T-cell (primary cell): ENCODE measurements at regions not wholly inside any gene's neighbourhood (a gene's known extent, or its start where the extent isn't known, plus 50 kb on each side); places are given as distances from the start of the nearest gene placed in this dataset.

ENCODE experiments used
- ATAC-seq, 4 experiments: fragments of 200-7000 bp in 3 of 4; fragments of 150-1000 bp in 1 of 4; cut with Tn5 transposase; replicated peaks in 1 of 4; 1 replicate in 3 of 4; 2 replicates in 1 of 4; pipeline ENCODE4 v1.10.0; 2021; ENCODE audit warnings: moderate library complexity in 3 of 4, mild to moderate bottlenecking in 2 of 4, moderate number of reproducible peaks in 1 of 4
- CTCF ChIA-PET, 2 donors: fragments of 300-600 bp; sonication (Branson Sonifier 250); formaldehyde crosslinking; loops; one replicate each; lab custom pipeline; 2022; ENCODE audit warnings: antibody characterized with exemption in 2 of 2; lab: Charles Lee
- POLR2A ChIA-PET, 2 donors: fragments of 300-600 bp; sonication (Branson Sonifier 250); formaldehyde crosslinking; loops; one replicate each; lab custom pipeline; 2022; ENCODE audit warnings: antibody characterized with exemption in 2 of 2; lab: Charles Lee
- DNase-seq, 35 experiments: peaks; one replicate each; pipeline versions ENCODE4 v3.0.0 to v3.0.0-alpha.2; 2013 to 2023
- H3K27ac ChIP-seq: one replicate; pipeline ENCODE4 v1.5.1; 2013; ENCODE audit warnings: low read length
- H3K27me3 ChIP-seq, 2 experiments: replicated peaks in 1 of 2; 1 replicate in 1 of 2; 2 replicates in 1 of 2; pipeline versions ENCODE4 v1.6.1 to v1.7.0; 2013; ENCODE audit warnings: low read length in 1 of 2, mixed read lengths in 1 of 2; ENCODE audit not compliant: control insufficient read depth in 2 of 2, insufficient read depth in 2 of 2; ENCODE audit errors: extremely low read depth in 1 of 2
- H3K36me3 ChIP-seq, 2 donors: 1 replicate in 1 of 2; 2 replicates in 1 of 2; pipeline versions ENCODE4 v1.6.1 to v1.7.0; 2013; ENCODE audit warnings: low read length in 1 of 2; ENCODE audit not compliant: control insufficient read depth in 2 of 2, insufficient read depth in 1 of 2; ENCODE audit errors: extremely low read depth in 1 of 2
- H3K4me1 ChIP-seq, 2 experiments: 1 replicate in 1 of 2; 2 replicates in 1 of 2; pipeline versions ENCODE4 v1.6.1 to v1.7.0; 2013; ENCODE audit warnings: low read length in 2 of 2, mixed read lengths in 1 of 2; ENCODE audit not compliant: insufficient read depth in 2 of 2, control insufficient read depth in 1 of 2; ENCODE audit errors: extremely low read depth in 1 of 2
- H3K4me3 ChIP-seq, 2 donors: 1 replicate in 1 of 2; 2 replicates in 1 of 2; pipeline versions ENCODE4 v1.5.1 to v1.7.0; 2013; ENCODE audit warnings: mild to moderate bottlenecking in 2 of 2, low read length in 1 of 2, moderate library complexity in 1 of 2; ENCODE audit not compliant: control insufficient read depth in 1 of 2; ENCODE audit errors: extremely low read depth in 1 of 2
- H3K9me3 ChIP-seq: 2 replicates; pipeline ENCODE4 v1.7.0; 2013
- H3K27ac Mint-ChIP-seq, 2 donors: one replicate each; pipeline ENCODE4 v1.8.0; 2020 to 2021; ENCODE audit warnings: mild to moderate bottlenecking in 2 of 2, mixed read lengths in 2 of 2
- H3K27me3 Mint-ChIP-seq, 2 donors: one replicate each; pipeline ENCODE4 v1.8.0; 2021 to 2022; ENCODE audit warnings: mixed read lengths in 2 of 2
- H3K36me3 Mint-ChIP-seq: one replicate; pipeline ENCODE4 v1.8.0; 2021; ENCODE audit warnings: mixed read lengths
- H3K4me1 Mint-ChIP-seq, 3 donors: one replicate each; pipeline ENCODE4 v1.8.0; 2020 to 2022; ENCODE audit warnings: mixed read lengths in 3 of 3, mild to moderate bottlenecking in 1 of 3
- H3K4me3 Mint-ChIP-seq, 3 donors: one replicate each; pipeline ENCODE4 v1.8.0; 2020 to 2022; ENCODE audit warnings: mild to moderate bottlenecking in 3 of 3, mixed read lengths in 3 of 3, moderate library complexity in 3 of 3
- H3K9me3 Mint-ChIP-seq, 3 donors: one replicate each; pipeline ENCODE4 v1.8.0; 2020 to 2022; ENCODE audit warnings: mixed read lengths in 3 of 3
- WGBS: methylation state at CpG from one replicate; pipeline ENCODE4 v1.1.5; 2013; ENCODE audit warnings: missing lambda C conversion rate; ENCODE audit not compliant: insufficient coverage; 5-methylcytosine and 5-hydroxymethylcytosine counted together

DNA sequence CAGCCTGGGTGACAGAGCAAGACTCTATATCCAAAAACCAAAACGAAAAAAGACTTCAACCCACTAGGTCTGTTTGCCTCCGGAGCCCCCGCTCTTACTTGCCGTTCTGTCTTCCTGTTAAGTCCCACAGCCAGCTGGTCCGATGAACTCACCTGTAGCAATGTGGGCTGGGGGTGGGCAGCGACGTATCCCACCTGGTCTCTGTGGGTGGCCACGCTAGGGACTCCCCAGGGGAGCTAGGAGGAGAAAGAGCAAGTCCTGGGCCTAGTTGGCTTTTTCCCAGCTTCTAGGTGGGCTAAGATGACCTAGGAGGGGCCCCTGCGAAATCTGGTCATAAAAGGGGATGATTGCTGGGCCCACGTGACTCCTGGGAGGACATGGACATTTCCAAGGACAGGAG lies 166.0 kb upstream of the KCNG1 start:
- Mint-ChIP-seq H3K27me3 (peaks cover 24 to 26% of the 10 kb centered on the region in 2 donors), H3K4me3 (no peak overlapping the region), H3K4me1 (no peaks in the 10 kb centered on the region), H3K9me3 (no peaks in the 10 kb centered on the region), H3K36me3 (no peaks in the 10 kb centered on the region), H3K27ac (no peak overlapping the region)
- Histone ChIP-seq H3K4me3 (no peak overlapping the region), H3K27ac (no peak overlapping the region), H3K27me3 (peaks cover 0 to 27% of the 10 kb centered on the region in 2 experiments), H3K9me3 (no peaks in the 10 kb centered on the region), H3K4me1 (no peaks in the 10 kb centered on the region), H3K36me3 (no peaks in the 10 kb centered on the region)
- ChIA-PET POLR2A (no interaction called here), CTCF (no interaction called here)
- WGBS: 97% methylated on average over 7 of the region's 10 CpGs
- no peak for DNase-seq
- no peak for ATAC-seq

DNA sequence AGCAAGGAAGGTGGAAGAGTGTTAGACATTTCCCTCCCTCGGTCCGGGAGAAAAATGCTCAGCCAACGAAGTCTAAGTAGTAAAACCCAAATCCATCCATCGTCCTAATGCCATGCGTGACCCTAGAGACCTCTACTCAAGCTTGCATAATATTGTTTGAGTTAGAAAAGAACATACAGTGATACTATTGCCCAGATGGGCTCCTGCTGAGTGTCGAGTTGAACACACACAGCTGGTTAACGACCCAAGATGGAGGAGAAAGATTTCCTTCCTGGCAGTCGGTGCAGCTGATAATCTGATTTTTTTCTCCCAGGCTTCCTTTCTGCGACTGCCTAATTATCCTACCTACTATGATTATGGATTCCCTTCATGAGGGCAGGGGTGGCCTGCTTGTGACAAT lies 164.4 kb upstream of the KCNG1 start:
- Mint-ChIP-seq H3K36me3 (no peaks in the 10 kb centered on the region), H3K9me3 (no peaks in the 10 kb centered on the region), H3K27me3 (peaks cover 19 to 30% of the 10 kb centered on the region in 2 donors), H3K4me1 (no peaks in the 10 kb centered on the region), H3K27ac (no peak overlapping the region), H3K4me3 (no peak overlapping the region)
- H3K9me3 ChIP-seq: no peaks in the 10 kb centered on the region
- no peak overlapping the region for H3K27ac ChIP-seq
- H3K4me1 ChIP-seq: no peaks in the 10 kb centered on the region
- WGBS: no CpG with 5 or more reads among the region's 9 CpGs
- DNase-seq (no peak), ATAC-seq (no peak)
- POLR2A ChIA-PET: no interaction called here
- CTCF ChIA-PET: interaction anchor here in 1 of 2 donors (0.6 kb wide), 1 partner anchor 92 kb away, joined by 3 read pairs; no protein-coding TSS in a partner anchor
- no peak overlapping the region for H3K4me3 ChIP-seq
- no peaks in the 10 kb centered on the region for H3K36me3 ChIP-seq
- H3K27me3 ChIP-seq: peaks cover 0 to 25% of the 10 kb centered on the region in 2 experiments

DNA sequence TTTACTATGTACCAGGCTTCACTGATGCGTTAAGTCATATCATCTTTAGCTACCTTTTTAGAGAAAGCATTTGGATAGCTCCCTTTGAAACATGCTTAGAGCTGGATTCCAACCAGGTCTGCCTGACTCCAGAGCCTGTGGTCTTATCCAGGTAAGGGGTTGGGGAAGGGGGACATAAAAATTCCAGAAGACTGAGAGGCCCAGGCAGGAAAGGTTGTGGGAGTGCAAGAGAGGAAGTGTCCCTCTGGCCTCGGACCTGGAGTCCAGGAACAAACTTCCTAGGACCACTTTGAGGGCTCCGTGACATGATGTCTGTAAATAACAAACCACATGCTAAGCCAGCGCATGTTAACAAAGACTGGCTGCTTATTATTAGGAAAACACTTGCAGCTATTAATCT lies 163.0 kb upstream of the KCNG1 start:
- POLR2A ChIA-PET: no interaction called here
- Mint-ChIP-seq H3K4me3 (no peak overlapping the region), H3K4me1 (no peaks in the 10 kb centered on the region), H3K27ac (no peak overlapping the region), H3K36me3 (no peaks in the 10 kb centered on the region), H3K9me3 (no peaks in the 10 kb centered on the region), H3K27me3 (peaks cover 21 to 37% of the 10 kb centered on the region in 2 donors)
- no peak for ATAC-seq
- Histone ChIP-seq H3K4me3 (no peak overlapping the region), H3K27ac (no peak overlapping the region), H3K36me3 (no peaks in the 10 kb centered on the region), H3K27me3 (peaks cover 0 to 20% of the 10 kb centered on the region in 2 experiments), H3K9me3 (no peaks in the 10 kb centered on the region), H3K4me1 (no peaks in the 10 kb centered on the region)
- DNase-seq: no peak
- CTCF ChIA-PET: interaction anchor here in 1 of 2 donors (0.6 kb wide), 1 partner anchor 39 kb away, joined by 5 read pairs; no protein-coding TSS in a partner anchor
- 100% methylated on average over 2 of the region's 4 CpGs for WGBS

DNA sequence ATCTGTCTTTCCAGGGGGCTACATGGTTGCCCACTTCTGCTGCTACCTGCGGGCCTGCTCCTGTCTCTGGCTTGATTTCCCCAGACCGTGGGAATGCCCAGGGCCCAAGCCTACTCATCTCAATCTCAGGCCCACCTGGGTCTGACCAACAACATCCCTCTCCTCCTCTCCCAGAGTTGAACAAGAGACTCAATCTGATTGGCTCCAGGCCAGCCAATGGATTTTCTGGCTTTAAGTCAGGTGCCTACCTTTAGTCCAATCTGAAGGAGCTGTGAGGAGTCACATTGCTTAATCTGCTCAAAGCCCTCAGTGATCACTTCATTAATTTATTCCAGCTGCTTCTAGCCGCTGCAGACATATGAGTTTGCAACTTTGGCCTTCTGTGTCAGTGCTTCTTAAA lies 162.4 kb upstream of the KCNG1 start:
- Mint-ChIP-seq H3K9me3 (no peaks in the 10 kb centered on the region), H3K27me3 (peaks cover 22 to 37% of the 10 kb centered on the region in 2 donors), H3K4me3 (no peak overlapping the region), H3K27ac (no peak overlapping the region), H3K4me1 (no peaks in the 10 kb centered on the region), H3K36me3 (no peaks in the 10 kb centered on the region)
- ChIA-PET POLR2A (no interaction called here), CTCF (no interaction called here)
- no peaks in the 10 kb centered on the region for H3K4me1 ChIP-seq
- H3K9me3 ChIP-seq: no peaks in the 10 kb centered on the region
- DNase-seq (no peak), ATAC-seq (no peak)
- H3K27ac ChIP-seq: no peak overlapping the region
- H3K36me3 ChIP-seq: no peaks in the 10 kb centered on the region
- no peak overlapping the region for H3K4me3 ChIP-seq
- WGBS: 100% methylated on average over 2 of the region's 3 CpGs
- H3K27me3 ChIP-seq: peaks cover 0 to 19% of the 10 kb centered on the region in 2 experiments

DNA sequence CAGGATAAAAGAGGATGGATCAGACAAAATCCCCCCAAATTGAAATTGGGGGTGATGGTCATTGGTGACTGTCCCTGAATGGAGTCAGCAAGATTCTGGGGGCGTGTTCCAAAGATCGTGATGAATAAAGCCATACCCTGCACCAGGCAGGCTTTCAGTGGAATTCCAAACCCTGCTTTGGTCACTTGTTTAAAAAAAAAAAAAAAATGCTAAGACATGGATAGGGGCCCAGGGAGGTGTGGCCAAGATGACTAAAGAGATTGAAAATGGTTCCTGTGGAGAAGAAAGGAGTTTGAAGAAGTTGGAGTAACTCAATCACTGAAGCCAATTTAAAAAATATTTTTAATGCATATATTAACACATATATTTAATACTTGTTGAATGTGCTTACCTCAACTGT lies 161.4 kb upstream of the KCNG1 start:
- Histone ChIP-seq H3K4me3 (no peak overlapping the region), H3K27ac (no peak overlapping the region), H3K27me3 (peaks cover 2 to 19% of the 10 kb centered on the region in 2 experiments), H3K4me1 (no peaks in the 10 kb centered on the region), H3K36me3 (no peaks in the 10 kb centered on the region), H3K9me3 (no peaks in the 10 kb centered on the region)
- WGBS: 70% methylated on average over 2 of the region's 2 CpGs
- ATAC-seq (no peak), DNase-seq (no peak)
- Mint-ChIP-seq H3K27ac (no peak overlapping the region), H3K27me3 (peaks cover 26 to 41% of the 10 kb centered on the region in 2 donors), H3K4me3 (no peak overlapping the region), H3K4me1 (no peaks in the 10 kb centered on the region), H3K36me3 (no peaks in the 10 kb centered on the region), H3K9me3 (no peaks in the 10 kb centered on the region)
- CTCF ChIA-PET: no interaction called here
- POLR2A ChIA-PET: no interaction called here

DNA sequence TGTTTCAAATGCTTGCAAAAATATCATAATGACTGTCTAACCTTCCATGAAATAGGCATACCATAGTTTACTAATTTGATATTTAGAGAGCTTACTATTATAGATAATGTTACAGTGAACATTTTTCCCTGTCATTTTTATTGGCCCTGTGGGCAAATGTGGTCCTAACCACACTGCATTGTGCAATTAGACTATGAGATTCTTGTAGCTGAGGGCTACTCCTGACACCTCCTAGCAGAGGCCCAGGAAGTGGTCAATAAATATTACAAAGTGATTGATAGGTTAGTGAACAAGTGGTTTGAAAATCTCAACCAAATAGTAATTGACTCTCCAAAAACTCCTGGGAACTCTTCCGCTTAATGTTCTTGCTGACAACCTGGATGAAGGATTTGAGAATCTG lies 160.5 kb upstream of the KCNG1 start:
- WGBS: no CpG with 5 or more reads among the region's 1 CpG
- Mint-ChIP-seq H3K27me3 (peaks cover 28 to 40% of the 10 kb centered on the region in 2 donors), H3K27ac (no peak overlapping the region), H3K4me3 (no peak overlapping the region), H3K36me3 (no peaks in the 10 kb centered on the region), H3K4me1 (no peaks in the 10 kb centered on the region), H3K9me3 (no peaks in the 10 kb centered on the region)
- Histone ChIP-seq H3K36me3 (no peaks in the 10 kb centered on the region), H3K27ac (no peak overlapping the region), H3K9me3 (no peaks in the 10 kb centered on the region), H3K27me3 (peaks cover 2 to 13% of the 10 kb centered on the region in 2 experiments), H3K4me3 (no peak overlapping the region), H3K4me1 (no peaks in the 10 kb centered on the region)
- CTCF ChIA-PET: no interaction called here
- POLR2A ChIA-PET: no interaction called here
- DNase-seq: no peak
- ATAC-seq: no peak

DNA sequence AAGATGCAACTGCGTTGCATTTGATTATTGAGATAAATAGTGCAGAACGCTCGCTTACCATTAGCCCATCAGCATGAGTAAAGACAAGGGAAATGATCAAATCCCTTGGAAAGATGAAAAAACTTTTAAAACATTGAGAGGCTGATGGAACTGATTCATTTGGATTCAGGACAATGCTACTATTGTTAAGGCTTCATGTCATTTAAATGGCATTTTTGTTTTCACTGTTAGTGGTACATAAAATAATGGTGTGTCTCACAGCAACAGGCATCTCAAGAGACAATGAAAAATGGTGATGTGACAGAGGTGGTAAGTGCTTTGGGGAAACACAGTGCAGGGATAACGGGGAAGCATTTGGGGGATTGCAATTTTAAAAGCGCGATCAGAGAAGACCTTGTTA lies 159.7 kb upstream of the KCNG1 start:
- H3K27ac ChIP-seq: no peak overlapping the region
- WGBS: 75% methylated on average over 3 of the region's 6 CpGs
- H3K4me1 ChIP-seq: no peaks in the 10 kb centered on the region
- Mint-ChIP-seq H3K4me1 (no peaks in the 10 kb centered on the region), H3K27ac (no peak overlapping the region), H3K27me3 (peaks cover 27 to 35% of the 10 kb centered on the region in 2 donors), H3K9me3 (no peaks in the 10 kb centered on the region), H3K36me3 (no peaks in the 10 kb centered on the region), H3K4me3 (no peak overlapping the region)
- peaks cover 2 to 13% of the 10 kb centered on the region in 2 experiments for H3K27me3 ChIP-seq
- POLR2A ChIA-PET: no interaction called here
- no peaks in the 10 kb centered on the region for H3K36me3 ChIP-seq
- ATAC-seq (no peak), DNase-seq (no peak)
- no peaks in the 10 kb centered on the region for H3K9me3 ChIP-seq
- H3K4me3 ChIP-seq: no peak overlapping the region
- CTCF ChIA-PET: no interaction called here
